Keratinocyte (primary cell): ENCODE measurements at regions not wholly inside any gene's neighbourhood (a gene's known extent, or its start where the extent isn't known, plus 50 kb on each side); places are given as distances from the start of the nearest gene placed in this dataset.

Experiments
- EZH2 ChIP-seq: IDR thresholded peaks from one replicate; pipeline ENCODE4 v1.6.1; 2012; ENCODE audit warnings: inconsistent platforms, mild to moderate bottlenecking, low read length, moderate library complexity
- TF ChIP-seq, protein P1 (sequence below), 3 experiments: IDR thresholded peaks in 1 of 3; conservative IDR thresholded peaks in 1 of 3; optimal IDR thresholded peaks in 1 of 3; 2 replicates in 2 of 3; 3 replicates in 1 of 3; pipeline versions ENCODE3 to v1.5.1; 2011; ENCODE audit warnings: low read length in 3 of 3, mild to moderate bottlenecking in 3 of 3, moderate library complexity in 2 of 3, control low read depth in 1 of 3, inconsistent platforms in 1 of 3; ENCODE audit not compliant: insufficient read depth in 2 of 3; ENCODE audit errors: extremely low read depth in 1 of 3

DNA sequence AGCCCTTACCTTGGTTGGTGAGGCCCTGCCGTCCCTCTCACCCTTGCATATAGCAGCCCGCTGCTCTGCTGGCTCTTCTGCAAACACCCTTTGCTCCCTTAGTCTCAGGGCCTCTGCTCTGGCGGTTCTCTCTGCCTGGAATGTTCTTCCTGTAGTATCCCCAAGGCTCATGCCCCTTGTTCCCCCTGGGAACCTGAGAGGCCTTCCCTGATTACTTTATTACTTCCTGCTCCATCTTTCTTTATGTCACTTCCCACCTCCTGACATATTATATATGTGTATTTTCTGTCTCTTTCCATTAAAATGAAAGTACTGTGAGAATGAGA lies 73.9 kb upstream of the SPRY4 start:
- TF ChIP-seq, protein P1, sequence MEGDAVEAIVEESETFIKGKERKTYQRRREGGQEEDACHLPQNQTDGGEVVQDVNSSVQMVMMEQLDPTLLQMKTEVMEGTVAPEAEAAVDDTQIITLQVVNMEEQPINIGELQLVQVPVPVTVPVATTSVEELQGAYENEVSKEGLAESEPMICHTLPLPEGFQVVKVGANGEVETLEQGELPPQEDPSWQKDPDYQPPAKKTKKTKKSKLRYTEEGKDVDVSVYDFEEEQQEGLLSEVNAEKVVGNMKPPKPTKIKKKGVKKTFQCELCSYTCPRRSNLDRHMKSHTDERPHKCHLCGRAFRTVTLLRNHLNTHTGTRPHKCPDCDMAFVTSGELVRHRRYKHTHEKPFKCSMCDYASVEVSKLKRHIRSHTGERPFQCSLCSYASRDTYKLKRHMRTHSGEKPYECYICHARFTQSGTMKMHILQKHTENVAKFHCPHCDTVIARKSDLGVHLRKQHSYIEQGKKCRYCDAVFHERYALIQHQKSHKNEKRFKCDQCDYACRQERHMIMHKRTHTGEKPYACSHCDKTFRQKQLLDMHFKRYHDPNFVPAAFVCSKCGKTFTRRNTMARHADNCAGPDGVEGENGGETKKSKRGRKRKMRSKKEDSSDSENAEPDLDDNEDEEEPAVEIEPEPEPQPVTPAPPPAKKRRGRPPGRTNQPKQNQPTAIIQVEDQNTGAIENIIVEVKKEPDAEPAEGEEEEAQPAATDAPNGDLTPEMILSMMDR (optimal IDR thresholded peaks at IDR 0.05 in 1 of 3, IDR thresholded peaks at IDR 0.05 in 1 of 3, conservative IDR thresholded peaks at IDR 0.05 in 1 of 3; ENCODE audit: extremely low read depth in 1 of 3, insufficient read depth in 2 of 3, low read length in 3 of 3): no peak
- TF ChIP-seq EZH2: no peak
